HG03442 (cell line): ENCODE measurements at regions not wholly inside any gene's neighbourhood (a gene's known extent, or its start where the extent isn't known, plus 50 kb on each side); places are given as distances from the start of the nearest gene placed in this dataset.
A peak's percentile ranks its signal among the peaks of the same experiment; 100 is the strongest.
"Not testable (repeated sequence)": the region's sequence is repeated elsewhere in the genome, so short reads cannot be mapped to it uniquely, and the experiment has no call there.

Source experiments
- ATAC-seq: cut with Tn5 transposase; IDR thresholded peaks from one replicate; pipeline ENCODE4 v1.9.1; 2021; ENCODE audit warnings: mild to moderate bottlenecking, moderate library complexity; ENCODE audit not compliant: unreplicated experiment

GRCh38 chr10:33715303-33715975 lies 381.0 kb upstream of the NRP1 start:
- ATAC-seq, result peak; percentile 54

- no peak for ATAC-seq
Measured at GRCh38 chr10:33712825-33713224, 378.4 kb upstream of the NRP1 start.

GRCh38 chr10:33710006-33710405 lies 375.5 kb upstream of the NRP1 start:
- ATAC-seq, result no peak

GRCh38 chr10:33709008-33709753 lies 374.7 kb upstream of the NRP1 start:
- ATAC-seq, result no peak

- ATAC-seq, result no peak
Measured at GRCh38 chr10:33708561-33708960, 374.1 kb upstream of the NRP1 start.

- ATAC-seq, result no peak
Measured at GRCh38 chr10:33706746-33707145, 372.3 kb upstream of the NRP1 start.

- no peak for ATAC-seq
Measured at GRCh38 chr10:33706191-33706590, 371.7 kb upstream of the NRP1 start.

- no peak for ATAC-seq
Measured at GRCh38 chr10:33704214-33704830, 369.9 kb upstream of the NRP1 start.

- no peak for ATAC-seq
Measured at GRCh38 chr10:33703501-33704213, 369.2 kb upstream of the NRP1 start.

GRCh38 chr10:33698033-33698432 lies 363.6 kb upstream of the NRP1 start:
- ATAC-seq, result no peak

- ATAC-seq, result no peak
Measured at GRCh38 chr10:33697016-33697415, 362.5 kb upstream of the NRP1 start.

- no peak for ATAC-seq
Measured at GRCh38 chr10:33695536-33695935, 361.1 kb upstream of the NRP1 start.

GRCh38 chr10:33690536-33690935 lies 356.1 kb upstream of the NRP1 start:
- not testable (repeated sequence) for ATAC-seq

- ATAC-seq, result no peak
Measured at GRCh38 chr10:33688506-33688905, 354.0 kb upstream of the NRP1 start.

- no peak for ATAC-seq
Measured at GRCh38 chr10:33684211-33684611, 349.7 kb upstream of the NRP1 start.

GRCh38 chr10:33681595-33681994 lies 347.1 kb upstream of the NRP1 start:
- no peak for ATAC-seq

GRCh38 chr10:33680036-33680435 lies 345.6 kb upstream of the NRP1 start:
- no peak for ATAC-seq

GRCh38 chr10:33676606-33677339 lies 342.3 kb upstream of the NRP1 start:
- ATAC-seq, result no peak

- ATAC-seq, result no peak
Measured at GRCh38 chr10:33674986-33675599, 340.6 kb upstream of the NRP1 start.

- ATAC-seq, result no peak
Measured at GRCh38 chr10:33674491-33674890, 340.0 kb upstream of the NRP1 start.
